ENCODE measurements at regions not wholly inside any gene's neighbourhood (a gene's known extent, or its start where the extent isn't known, plus 50 kb on each side); places are given as distances from the start of the nearest gene placed in this dataset.

GRCh38 chr3:107142171-107142570 lies 235.1 kb upstream of the CCDC54 start:
- no peak overlapping the region for H3K4me3 ChIP-seq (ENCODE audit: low read depth, low read length)
- DNase-seq (ENCODE audit: low read depth): no peak
- POLR2A ChIA-PET: no interaction called here
- H3K36me3 ChIP-seq (ENCODE audit: control insufficient read depth, insufficient read depth, low read length): no peaks in the 10 kb centered on the region
- TF ChIP-seq CTCF (IDR thresholded peaks at IDR 0.05; ENCODE audit: insufficient read depth, low read depth, low read length): no peak
- no peaks in the 10 kb centered on the region for H3K27me3 ChIP-seq (ENCODE audit: control insufficient read depth, insufficient read depth, low read length)
- CTCF ChIA-PET: interaction anchor here (1.6 kb wide), 1 partner anchor 24 kb away, joined by 6 read pairs; no protein-coding TSS in a partner anchor

GRCh38 chr3:107142786-107143575 lies 234.3 kb upstream of the CCDC54 start:
- POLR2A ChIA-PET: no interaction called here
- CTCF ChIA-PET: interaction anchor here (1.6 kb wide), 1 partner anchor 24 kb away, joined by 6 read pairs; no protein-coding TSS in a partner anchor
- no peak for DNase-seq (ENCODE audit: low read depth)
- H3K36me3 ChIP-seq (ENCODE audit: control insufficient read depth, insufficient read depth, low read length): no peaks in the 10 kb centered on the region
- H3K27me3 ChIP-seq (ENCODE audit: control insufficient read depth, insufficient read depth, low read length): no peaks in the 10 kb centered on the region
- no peak for TF ChIP-seq CTCF (IDR thresholded peaks at IDR 0.05; ENCODE audit: insufficient read depth, low read depth, low read length)
- no peak overlapping the region for H3K4me3 ChIP-seq (ENCODE audit: low read depth, low read length)

- DNase-seq (ENCODE audit: low read depth): no peak
- peaks cover 2% of the 10 kb centered on the region; the same call in 1 of the 2 replicates for H3K27me3 ChIP-seq (ENCODE audit: control insufficient read depth, insufficient read depth, low read length)
- H3K4me3 ChIP-seq (ENCODE audit: low read depth, low read length): no peak overlapping the region
- no peak for TF ChIP-seq CTCF (IDR thresholded peaks at IDR 0.05; ENCODE audit: insufficient read depth, low read depth, low read length)
- no peaks in the 10 kb centered on the region for H3K36me3 ChIP-seq (ENCODE audit: control insufficient read depth, insufficient read depth, low read length)
- ChIA-PET POLR2A (no interaction called here), CTCF (no interaction called here)
Measured at GRCh38 chr3:107150675-107151074, 226.6 kb upstream of the CCDC54 start.

GRCh38 chr3:107153981-107154380 lies 223.3 kb upstream of the CCDC54 start:
- DNase-seq (ENCODE audit: low read depth): no peak
- TF ChIP-seq CTCF (IDR thresholded peaks at IDR 0.05; ENCODE audit: insufficient read depth, low read depth, low read length): no peak
- Histone ChIP-seq H3K36me3 (ENCODE audit: control insufficient read depth, insufficient read depth, low read length) (no peaks in the 10 kb centered on the region), H3K4me3 (ENCODE audit: low read depth, low read length) (no peak overlapping the region), H3K27me3 (ENCODE audit: control insufficient read depth, insufficient read depth, low read length) (peaks cover 2% of the 10 kb centered on the region; the same call in 1 of the 2 replicates)
- ChIA-PET POLR2A (no interaction called here), CTCF (no interaction called here)

- DNase-seq (ENCODE audit: low read depth): no peak
- TF ChIP-seq CTCF (IDR thresholded peaks at IDR 0.05; ENCODE audit: insufficient read depth, low read depth, low read length): no peak
- no peak overlapping the region for H3K4me3 ChIP-seq (ENCODE audit: low read depth, low read length)
- ChIA-PET POLR2A (no interaction called here), CTCF (no interaction called here)
- no peaks in the 10 kb centered on the region for H3K36me3 ChIP-seq (ENCODE audit: control insufficient read depth, insufficient read depth, low read length)
- no peaks in the 10 kb centered on the region for H3K27me3 ChIP-seq (ENCODE audit: control insufficient read depth, insufficient read depth, low read length)
Measured at GRCh38 chr3:107172411-107172810, 204.8 kb upstream of the CCDC54 start.
